Uterus (tissue), 2 donors: ENCODE measurements at regions not wholly inside any gene's neighbourhood (a gene's known extent, or its start where the extent isn't known, plus 50 kb on each side); places are given as distances from the start of the nearest gene placed in this dataset.

Source experiments
- CTCF ChIP-seq, 4 experiments: fragments of 200-600 bp in 2 of 4; fragments of 450-650 bp in 2 of 4; sonication (generic) in 2 of 4; IDR thresholded peaks; one replicate each; pipeline ENCODE4 v1.5.1; 2016 to 2019; ENCODE audit warnings: antibody characterized with exemption in 4 of 4, mild to moderate bottlenecking in 2 of 4, moderate library complexity in 1 of 4
- POLR2A ChIP-seq, 2 donors: fragments of 450-650 bp; IDR thresholded peaks; one replicate each; pipeline ENCODE4 v1.6.1; 2016; ENCODE audit warnings: antibody characterized with exemption in 2 of 2, mild to moderate bottlenecking in 1 of 2, moderate library complexity in 1 of 2

GRCh38 chr3:117144853-117145252 lies 435.3 kb downstream of the TUSC7 start:
- TF ChIP-seq CTCF (IDR thresholded peaks at IDR 0.05) (no peak), POLR2A (IDR thresholded peaks at IDR 0.05) (no peak)
